Nephron progenitor cell (in vitro differentiated cells): ENCODE measurements at regions not wholly inside any gene's neighbourhood (a gene's known extent, or its start where the extent isn't known, plus 50 kb on each side); places are given as distances from the start of the nearest gene placed in this dataset.
A peak's percentile ranks its signal among the peaks of the same experiment; 100 is the strongest.

Experiments used
- DNase-seq: peaks from one replicate; pipeline ENCODE4 v3.0.0; 2021
- H3K27ac Mint-ChIP-seq: 2 replicates; pipeline ENCODE4 v1.8.0; 2021; ENCODE audit warnings: mild to moderate bottlenecking, moderate library complexity, mixed read lengths
- H3K27me3 Mint-ChIP-seq: 2 replicates; pipeline ENCODE4 v1.8.0; 2021; ENCODE audit warnings: mild to moderate bottlenecking, low read depth, mixed read lengths; ENCODE audit not compliant: poor library complexity
- H3K36me3 Mint-ChIP-seq: 2 replicates; pipeline ENCODE4 v1.8.0; 2021; ENCODE audit warnings: low read depth, mixed read lengths
- H3K4me1 Mint-ChIP-seq: 2 replicates; pipeline ENCODE4 v1.8.0; 2021; ENCODE audit warnings: mixed read lengths
- H3K4me3 Mint-ChIP-seq: 2 replicates; pipeline ENCODE4 v1.8.0; 2021; ENCODE audit warnings: mild to moderate bottlenecking, moderate library complexity, mixed read lengths
- H3K9me3 Mint-ChIP-seq: 2 replicates; pipeline ENCODE4 v1.8.0; 2021; ENCODE audit warnings: mild to moderate bottlenecking, moderate library complexity, mixed read lengths
- TF ChIP-seq, protein P1 (sequence below): fragments of 200-600 bp; sonication (generic); IDR thresholded peaks from 2 replicates; pipeline ENCODE4 v1.5.0; 2021; ENCODE audit warnings: antibody characterized with exemption

DNA sequence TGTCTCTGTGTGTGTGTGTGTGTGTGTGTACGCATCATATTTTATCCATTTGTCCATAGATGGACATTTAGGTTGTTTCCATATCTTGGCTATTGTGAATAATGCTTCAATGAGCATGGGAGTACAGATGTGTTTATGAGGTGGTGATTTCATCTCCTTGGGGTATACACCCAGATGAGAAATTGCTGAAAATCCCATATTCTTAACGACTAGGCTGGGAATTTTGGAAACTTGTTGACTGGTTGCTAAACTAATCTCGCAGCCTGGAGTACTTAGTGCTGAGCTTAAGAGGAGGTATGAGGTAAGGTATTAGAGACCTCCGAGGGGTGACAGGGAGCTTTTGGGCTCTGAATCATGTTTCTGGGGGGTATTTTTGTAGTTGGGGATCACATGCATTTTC, 66.0 kb upstream of the SPRED2 start:
- H3K9me3 Mint-ChIP-seq: no peaks in the 10 kb centered on the region
- H3K36me3 Mint-ChIP-seq: no peaks in the 10 kb centered on the region
- H3K4me3 Mint-ChIP-seq: no peak overlapping the region
- peaks cover 11% of the 10 kb centered on the region for H3K4me1 Mint-ChIP-seq
- peaks cover 3% of the 10 kb centered on the region for H3K27me3 Mint-ChIP-seq
- no peak for DNase-seq
- TF ChIP-seq, protein P1, sequence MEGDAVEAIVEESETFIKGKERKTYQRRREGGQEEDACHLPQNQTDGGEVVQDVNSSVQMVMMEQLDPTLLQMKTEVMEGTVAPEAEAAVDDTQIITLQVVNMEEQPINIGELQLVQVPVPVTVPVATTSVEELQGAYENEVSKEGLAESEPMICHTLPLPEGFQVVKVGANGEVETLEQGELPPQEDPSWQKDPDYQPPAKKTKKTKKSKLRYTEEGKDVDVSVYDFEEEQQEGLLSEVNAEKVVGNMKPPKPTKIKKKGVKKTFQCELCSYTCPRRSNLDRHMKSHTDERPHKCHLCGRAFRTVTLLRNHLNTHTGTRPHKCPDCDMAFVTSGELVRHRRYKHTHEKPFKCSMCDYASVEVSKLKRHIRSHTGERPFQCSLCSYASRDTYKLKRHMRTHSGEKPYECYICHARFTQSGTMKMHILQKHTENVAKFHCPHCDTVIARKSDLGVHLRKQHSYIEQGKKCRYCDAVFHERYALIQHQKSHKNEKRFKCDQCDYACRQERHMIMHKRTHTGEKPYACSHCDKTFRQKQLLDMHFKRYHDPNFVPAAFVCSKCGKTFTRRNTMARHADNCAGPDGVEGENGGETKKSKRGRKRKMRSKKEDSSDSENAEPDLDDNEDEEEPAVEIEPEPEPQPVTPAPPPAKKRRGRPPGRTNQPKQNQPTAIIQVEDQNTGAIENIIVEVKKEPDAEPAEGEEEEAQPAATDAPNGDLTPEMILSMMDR: no peak
- no peak overlapping the region for H3K27ac Mint-ChIP-seq

- no peak overlapping the region for H3K27ac Mint-ChIP-seq
- peaks cover 6% of the 10 kb centered on the region for H3K4me1 Mint-ChIP-seq
- no peaks in the 10 kb centered on the region for H3K9me3 Mint-ChIP-seq
- DNase-seq: no peak
- no peak overlapping the region for H3K4me3 Mint-ChIP-seq
- H3K27me3 Mint-ChIP-seq: peaks cover 4% of the 10 kb centered on the region
- H3K36me3 Mint-ChIP-seq: no peaks in the 10 kb centered on the region
- TF ChIP-seq, protein P1: no peak
Observed at GRCh38 chr2:65495251-65495877, 63.0 kb upstream of the SPRED2 start.

DNA sequence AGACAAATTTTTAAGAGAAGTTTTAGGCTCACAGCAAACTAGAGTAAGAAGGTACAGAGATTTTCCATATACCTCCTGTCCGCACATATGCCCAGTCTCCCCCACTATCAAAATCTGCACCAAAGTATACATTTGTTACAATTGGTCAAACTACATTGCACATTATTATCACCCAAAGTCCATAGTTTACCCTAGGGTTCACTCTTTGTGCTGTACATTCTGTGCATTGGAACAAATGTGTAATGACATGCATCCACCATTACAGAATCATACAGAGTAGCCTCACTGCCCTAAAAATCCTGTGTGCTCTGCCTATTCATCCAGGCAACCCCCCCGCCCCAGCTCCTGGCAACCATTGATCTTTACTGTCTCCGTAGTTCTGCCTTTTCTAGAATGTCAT, 61.7 kb upstream of the SPRED2 start:
- TF ChIP-seq, protein P1: no peak
- no peaks in the 10 kb centered on the region for H3K36me3 Mint-ChIP-seq
- no peak overlapping the region for H3K27ac Mint-ChIP-seq
- H3K4me1 Mint-ChIP-seq: peaks cover 13% of the 10 kb centered on the region
- peaks cover 4% of the 10 kb centered on the region for H3K27me3 Mint-ChIP-seq
- H3K9me3 Mint-ChIP-seq: no peaks in the 10 kb centered on the region
- H3K4me3 Mint-ChIP-seq: no peak overlapping the region
- no peak for DNase-seq

GRCh38 chr2:65491381-65491905, 59.0 kb upstream of the SPRED2 start:
- Mint-ChIP-seq H3K27me3 (peaks cover 6% of the 10 kb centered on the region), H3K4me3 (no peak overlapping the region), H3K36me3 (no peaks in the 10 kb centered on the region), H3K9me3 (peaks cover 14% of the 10 kb centered on the region), H3K27ac (no peak overlapping the region), H3K4me1 (peaks cover 22% of the 10 kb centered on the region)
- no peak for DNase-seq
- TF ChIP-seq, protein P1: no peak

DNA sequence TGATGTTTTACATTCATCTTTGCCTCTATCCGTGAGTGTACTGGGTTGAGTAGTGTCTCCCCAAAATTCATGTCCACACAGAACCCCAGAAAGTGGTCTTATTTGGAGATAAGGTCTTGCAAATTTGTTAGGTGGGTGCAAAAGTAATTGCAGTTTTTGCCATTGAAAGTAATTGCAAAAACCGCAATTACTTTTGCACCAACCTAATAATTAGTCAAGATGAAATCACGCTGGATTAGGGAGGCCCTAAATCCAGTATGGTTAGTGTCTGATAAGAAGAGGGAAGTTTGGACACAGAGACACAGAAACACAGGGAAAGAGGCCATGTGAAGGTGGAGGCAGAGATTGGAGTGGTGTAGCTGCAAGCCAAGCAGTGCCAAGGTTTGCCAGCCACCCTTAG, 57.8 kb upstream of the SPRED2 start:
- H3K27me3 Mint-ChIP-seq: peaks cover 7% of the 10 kb centered on the region
- no peak overlapping the region for H3K4me3 Mint-ChIP-seq
- peaks cover 22% of the 10 kb centered on the region for H3K4me1 Mint-ChIP-seq
- no peak overlapping the region for H3K27ac Mint-ChIP-seq
- TF ChIP-seq, protein P1: no peak
- DNase-seq: no peak
- peaks cover 14% of the 10 kb centered on the region for H3K9me3 Mint-ChIP-seq
- H3K36me3 Mint-ChIP-seq: no peaks in the 10 kb centered on the region

GRCh38 chr2:65489269-65489668, 56.9 kb upstream of the SPRED2 start:
- no peaks in the 10 kb centered on the region for H3K36me3 Mint-ChIP-seq
- peaks cover 22% of the 10 kb centered on the region for H3K4me1 Mint-ChIP-seq
- H3K27me3 Mint-ChIP-seq: peaks cover 9% of the 10 kb centered on the region
- DNase-seq: peak; percentile 31
- TF ChIP-seq, protein P1: no peak
- H3K9me3 Mint-ChIP-seq: peaks cover 14% of the 10 kb centered on the region
- no peak overlapping the region for H3K4me3 Mint-ChIP-seq
- H3K27ac Mint-ChIP-seq: no peak overlapping the region
